ENCODE measurements at regions not wholly inside any gene's neighbourhood (a gene's known extent, or its start where the extent isn't known, plus 50 kb on each side); places are given as distances from the start of the nearest gene placed in this dataset.
"Not testable (repeated sequence)": the region's sequence is repeated elsewhere in the genome, so short reads cannot be mapped to it uniquely, and the experiment has no call there.

GRCh38 chr19:7400815-7401214 lies 52.1 kb downstream of the ARHGEF18 start:
- no peaks in the 10 kb centered on the region for H3K27me3 ChIP-seq (ENCODE audit: low read depth, low read length)
- TF ChIP-seq, protein P1, sequence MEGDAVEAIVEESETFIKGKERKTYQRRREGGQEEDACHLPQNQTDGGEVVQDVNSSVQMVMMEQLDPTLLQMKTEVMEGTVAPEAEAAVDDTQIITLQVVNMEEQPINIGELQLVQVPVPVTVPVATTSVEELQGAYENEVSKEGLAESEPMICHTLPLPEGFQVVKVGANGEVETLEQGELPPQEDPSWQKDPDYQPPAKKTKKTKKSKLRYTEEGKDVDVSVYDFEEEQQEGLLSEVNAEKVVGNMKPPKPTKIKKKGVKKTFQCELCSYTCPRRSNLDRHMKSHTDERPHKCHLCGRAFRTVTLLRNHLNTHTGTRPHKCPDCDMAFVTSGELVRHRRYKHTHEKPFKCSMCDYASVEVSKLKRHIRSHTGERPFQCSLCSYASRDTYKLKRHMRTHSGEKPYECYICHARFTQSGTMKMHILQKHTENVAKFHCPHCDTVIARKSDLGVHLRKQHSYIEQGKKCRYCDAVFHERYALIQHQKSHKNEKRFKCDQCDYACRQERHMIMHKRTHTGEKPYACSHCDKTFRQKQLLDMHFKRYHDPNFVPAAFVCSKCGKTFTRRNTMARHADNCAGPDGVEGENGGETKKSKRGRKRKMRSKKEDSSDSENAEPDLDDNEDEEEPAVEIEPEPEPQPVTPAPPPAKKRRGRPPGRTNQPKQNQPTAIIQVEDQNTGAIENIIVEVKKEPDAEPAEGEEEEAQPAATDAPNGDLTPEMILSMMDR (IDR thresholded peaks at IDR 0.05; ENCODE audit: low read depth, low read length), result no peak
- no peak for TF ChIP-seq EZH2phosphoT487 (IDR thresholded peaks at IDR 0.05; ENCODE audit: low read depth)
- H3K27ac ChIP-seq (ENCODE audit: low read length), result no peak overlapping the region
- H3K4me1 ChIP-seq (ENCODE audit: low read length), result peaks cover 10% of the 10 kb centered on the region
- H3K4me2 ChIP-seq (ENCODE audit: low read length), result no peak overlapping the region
- no peak overlapping the region for H3K4me3 ChIP-seq (ENCODE audit: low read length)
- peaks cover 11% of the 10 kb centered on the region for H3K36me3 ChIP-seq (replicated peaks; ENCODE audit: low read depth, low read length)
- H4K20me1 ChIP-seq (ENCODE audit: insufficient read depth, low read length), result peaks cover 11% of the 10 kb centered on the region
- no peak overlapping the region for H2AFZ ChIP-seq (ENCODE audit: low read depth, low read length)
- H3K9me3 ChIP-seq (ENCODE audit: insufficient read depth, low read length), result no peaks in the 10 kb centered on the region
- peaks cover 51% of the 10 kb centered on the region for H3K79me2 ChIP-seq (ENCODE audit: low read length)
- H3K9ac ChIP-seq (ENCODE audit: low read length), result no peak overlapping the region

- Histone ChIP-seq H3K9ac (ENCODE audit: low read length) (no peak overlapping the region), H3K27ac (ENCODE audit: low read length) (no peak overlapping the region), H3K79me2 (ENCODE audit: low read length) (peaks cover 48% of the 10 kb centered on the region), H3K36me3 (replicated peaks; ENCODE audit: low read depth, low read length) (peaks cover 11% of the 10 kb centered on the region), H3K4me1 (ENCODE audit: low read length) (peaks cover 5% of the 10 kb centered on the region; the same call in 1 of the 2 replicates), H2AFZ (ENCODE audit: low read depth, low read length) (no peak overlapping the region), H3K4me3 (ENCODE audit: low read length) (no peak overlapping the region), H3K9me3 (ENCODE audit: insufficient read depth, low read length) (no peaks in the 10 kb centered on the region), H3K27me3 (ENCODE audit: low read depth, low read length) (no peaks in the 10 kb centered on the region), H3K4me2 (ENCODE audit: low read length) (no peak overlapping the region), H4K20me1 (ENCODE audit: insufficient read depth, low read length) (peaks cover 11% of the 10 kb centered on the region)
- TF ChIP-seq, protein P1 (IDR thresholded peaks at IDR 0.05; ENCODE audit: low read depth, low read length), result no peak
- TF ChIP-seq EZH2phosphoT487 (IDR thresholded peaks at IDR 0.05; ENCODE audit: low read depth), result no peak
Observed at GRCh38 chr19:7401694-7402093, 53.0 kb downstream of the ARHGEF18 start.

DNA sequence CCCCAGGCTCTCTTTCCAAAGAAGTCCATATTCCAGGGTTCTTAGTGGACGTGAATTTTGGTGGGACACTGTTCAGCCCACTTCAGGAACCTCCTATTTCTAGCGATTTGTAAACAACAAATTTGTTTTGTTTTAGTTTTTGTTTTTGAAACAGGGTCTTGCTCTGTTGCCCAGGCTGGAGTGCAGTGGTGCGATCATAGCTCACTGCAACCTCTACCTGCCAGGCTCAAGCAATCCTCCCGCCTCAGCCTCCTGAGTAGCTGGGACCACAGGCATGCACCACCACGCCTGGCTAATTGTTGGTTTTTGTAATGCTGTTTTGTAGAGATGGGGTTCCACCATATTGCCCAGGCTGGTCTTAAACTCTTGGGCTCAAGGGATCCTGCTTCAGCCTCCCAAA lies 56.7 kb downstream of the ARHGEF18 start:
- not testable (repeated sequence) for H3K36me3 ChIP-seq (replicated peaks; ENCODE audit: low read depth, low read length); H3K4me3 ChIP-seq (ENCODE audit: low read length); H3K4me1 ChIP-seq (ENCODE audit: low read length); H3K27me3 ChIP-seq (ENCODE audit: low read depth, low read length); H3K27ac ChIP-seq (ENCODE audit: low read length); H3K9ac ChIP-seq (ENCODE audit: low read length); H3K9me3 ChIP-seq (ENCODE audit: insufficient read depth, low read length); H3K4me2 ChIP-seq (ENCODE audit: low read length); H2AFZ ChIP-seq (ENCODE audit: low read depth, low read length)
- peaks cover 25% of the 10 kb centered on the region for H3K79me2 ChIP-seq (ENCODE audit: low read length)
- H4K20me1 ChIP-seq (ENCODE audit: insufficient read depth, low read length), result peaks cover 12% of the 10 kb centered on the region

DNA sequence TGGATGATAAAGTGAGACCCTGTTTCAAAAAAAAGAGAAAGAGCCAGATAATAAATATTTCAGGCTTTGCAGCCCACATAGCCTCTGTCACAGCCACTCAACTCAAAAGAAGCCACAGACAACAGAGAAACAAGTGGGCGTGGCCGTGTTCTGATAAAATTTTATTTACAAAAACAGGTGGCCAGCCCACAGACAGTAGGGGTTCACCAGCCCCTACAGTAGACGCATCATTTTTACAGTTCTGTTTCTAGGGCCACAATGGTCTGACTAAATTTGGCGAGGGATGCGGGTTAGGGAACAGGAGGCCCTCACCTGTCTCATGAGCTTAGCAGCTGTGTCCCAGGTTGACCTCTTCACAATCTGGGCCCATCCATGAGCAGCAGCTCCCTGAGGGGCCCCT lies 59.5 kb downstream of the ARHGEF18 start:
- Histone ChIP-seq H3K36me3 (replicated peaks; ENCODE audit: low read depth, low read length) (peaks cover 4% of the 10 kb centered on the region), H3K4me3 (ENCODE audit: low read length) (no peak overlapping the region), H3K4me2 (ENCODE audit: low read length) (no peak overlapping the region), H3K9ac (ENCODE audit: low read length) (no peak overlapping the region), H4K20me1 (ENCODE audit: insufficient read depth, low read length) (peaks cover 10% of the 10 kb centered on the region), H2AFZ (ENCODE audit: low read depth, low read length) (no peak overlapping the region), H3K4me1 (ENCODE audit: low read length) (peaks cover 3% of the 10 kb centered on the region; the same call in 1 of the 2 replicates), H3K27ac (ENCODE audit: low read length) (no peak overlapping the region), H3K27me3 (ENCODE audit: low read depth, low read length) (no peaks in the 10 kb centered on the region), H3K79me2 (ENCODE audit: low read length) (peaks cover 12% of the 10 kb centered on the region), H3K9me3 (ENCODE audit: insufficient read depth, low read length) (no peaks in the 10 kb centered on the region)
- TF ChIP-seq, protein P1 (IDR thresholded peaks at IDR 0.05; ENCODE audit: low read depth, low read length), result no peak
- TF ChIP-seq EZH2phosphoT487 (IDR thresholded peaks at IDR 0.05; ENCODE audit: low read depth), result no peak

GRCh38 chr19:7410946-7411345 lies 62.2 kb downstream of the ARHGEF18 start:
- H2AFZ ChIP-seq (ENCODE audit: low read depth, low read length), result no peak overlapping the region
- H3K9me3 ChIP-seq (ENCODE audit: insufficient read depth, low read length), result no peaks in the 10 kb centered on the region
- H3K27ac ChIP-seq (ENCODE audit: low read length), result no peak overlapping the region
- H3K79me2 ChIP-seq (ENCODE audit: low read length), result peaks cover 9% of the 10 kb centered on the region
- H3K4me1 ChIP-seq (ENCODE audit: low read length), result peaks cover 3% of the 10 kb centered on the region; the same call in 1 of the 2 replicates
- no peak overlapping the region for H3K9ac ChIP-seq (ENCODE audit: low read length)
- peaks cover 4% of the 10 kb centered on the region for H3K36me3 ChIP-seq (replicated peaks; ENCODE audit: low read depth, low read length)
- no peak overlapping the region for H3K4me2 ChIP-seq (ENCODE audit: low read length)
- H4K20me1 ChIP-seq (ENCODE audit: insufficient read depth, low read length), result peaks cover 10% of the 10 kb centered on the region
- no peak for TF ChIP-seq EZH2phosphoT487 (IDR thresholded peaks at IDR 0.05; ENCODE audit: low read depth)
- TF ChIP-seq, protein P1 (IDR thresholded peaks at IDR 0.05; ENCODE audit: low read depth, low read length), result no peak
- H3K27me3 ChIP-seq (ENCODE audit: low read depth, low read length), result no peaks in the 10 kb centered on the region
- H3K4me3 ChIP-seq (ENCODE audit: low read length), result no peak overlapping the region

All from OCI-LY3 (cell line).